Lower leg skin (tissue), 4 donors: ENCODE measurements at regions not wholly inside any gene's neighbourhood (a gene's known extent, or its start where the extent isn't known, plus 50 kb on each side); places are given as distances from the start of the nearest gene placed in this dataset.

Source experiments
- DNase-seq, 2 donors: peaks; one replicate each; pipeline ENCODE4 v3.0.0-alpha.2; 2019; ENCODE audit warnings: low spot score in 2 of 2
- H3K4me3 ChIP-seq: fragments of 200-600 bp; sonication (generic); 2 replicates; pipeline ENCODE4 v1.5.1; 2017; ENCODE audit warnings: mild to moderate bottlenecking, low read depth; ENCODE audit not compliant: poor library complexity, severe bottlenecking
- CTCF ChIP-seq, 3 donors: fragments of 450-650 bp; IDR thresholded peaks; one replicate each; pipeline ENCODE4 v1.5.1; 2016; ENCODE audit warnings: antibody characterized with exemption in 3 of 3, mild to moderate bottlenecking in 3 of 3, moderate library complexity in 2 of 3
- POLR2A ChIP-seq, 2 donors: fragments of 450-650 bp; IDR thresholded peaks; one replicate each; pipeline ENCODE4 v1.6.1; 2016 to 2017; ENCODE audit warnings: antibody characterized with exemption in 2 of 2, mild to moderate bottlenecking in 1 of 2, moderate library complexity in 1 of 2
- WGBS, 2 donors: methylation state at CpG; one replicate each; pipeline ENCODE4 v1.1.5; 2018; 5-methylcytosine and 5-hydroxymethylcytosine counted together
- intact Hi-C: fragments of 100-400 bp; cut with DNase I; formaldehyde crosslinking; loops from one replicate; pipeline ENCODE4 v1.15.0; 2023; ENCODE audit warnings: low total_unique reads

GRCh38 chr21:43306391-43306790 is 120.5 kb downstream of the SIK1 start:
- no peak overlapping the region for H3K4me3 ChIP-seq
- no peak for DNase-seq
- 87 to 93% methylated on average over 11 of the region's 11 CpGs for WGBS, 2 donors
- intact Hi-C loops, result no loop called here
- TF ChIP-seq POLR2A (IDR thresholded peaks at IDR 0.05) (no peak), CTCF (IDR thresholded peaks at IDR 0.05) (no peak)

GRCh38 chr21:43305811-43306311 is 121.1 kb downstream of the SIK1 start:
- 86 to 90% methylated on average over 16 of the region's 16 CpGs for WGBS, 2 donors
- no peak for DNase-seq
- no peak for TF ChIP-seq POLR2A (IDR thresholded peaks at IDR 0.05)
- no peak for TF ChIP-seq CTCF (IDR thresholded peaks at IDR 0.05)
- H3K4me3 ChIP-seq, result no peak overlapping the region
- intact Hi-C loops, result no loop called here

- H3K4me3 ChIP-seq, result no peak overlapping the region
- intact Hi-C loops, result no loop called here
- 88 to 91% methylated on average over 13 to 15 of the region's 15 CpGs for WGBS, 2 donors
- DNase-seq, result no peak
- TF ChIP-seq CTCF (IDR thresholded peaks at IDR 0.05) (no peak), POLR2A (IDR thresholded peaks at IDR 0.05) (no peak)
Measured at GRCh38 chr21:43305336-43305665, 121.6 kb downstream of the SIK1 start.

GRCh38 chr21:43304621-43305335 is 122.2 kb downstream of the SIK1 start:
- intact Hi-C loops, result no loop called here
- 83 to 89% methylated on average over 21 of the region's 23 CpGs for WGBS, 2 donors
- no peak for DNase-seq
- no peak overlapping the region for H3K4me3 ChIP-seq
- TF ChIP-seq POLR2A (IDR thresholded peaks at IDR 0.05), result no peak
- TF ChIP-seq CTCF (IDR thresholded peaks at IDR 0.05), result no peak

- intact Hi-C loops, result no loop called here
- no peak for TF ChIP-seq CTCF (IDR thresholded peaks at IDR 0.05)
- TF ChIP-seq POLR2A (IDR thresholded peaks at IDR 0.05), result no peak
- H3K4me3 ChIP-seq, result no peak overlapping the region
- WGBS, 2 donors, result 87 to 90% methylated on average over 14 of the region's 14 CpGs
- DNase-seq, result no peak
Measured at GRCh38 chr21:43304206-43304605, 122.7 kb downstream of the SIK1 start.
